OCI-LY1 (cell line): ENCODE measurements at regions not wholly inside any gene's neighbourhood (a gene's known extent, or its start where the extent isn't known, plus 50 kb on each side); places are given as distances from the start of the nearest gene placed in this dataset.

Source experiments
- CTCF ChIP-seq: fragments of 200-600 bp; sonication (generic), shearing (Covaris generic); IDR thresholded peaks from 2 replicates; pipeline ENCODE4 v1.5.1; 2017; ENCODE audit warnings: mild to moderate bottlenecking, antibody characterized with exemption, low read length, moderate library complexity, mixed read lengths
- EZH2 ChIP-seq: fragments of 200-600 bp; sonication (generic), shearing (Covaris generic); IDR thresholded peaks from 2 replicates; pipeline ENCODE4 v1.8.0; 2017; ENCODE audit warnings: borderline replicate concordance, mixed run types, mild to moderate bottlenecking, antibody characterized with exemption, low read length, moderate library complexity, mixed read lengths

GRCh38 chr6:163789199-163789810 is 374.8 kb downstream of the QKI start:
- TF ChIP-seq CTCF (no peak), EZH2 (no peak)
